Islet precursor cell (in vitro differentiated cells): ENCODE measurements at regions not wholly inside any gene's neighbourhood (a gene's known extent, or its start where the extent isn't known, plus 50 kb on each side); places are given as distances from the start of the nearest gene placed in this dataset.

Experiments
- DNase-seq: peaks from one replicate; pipeline ENCODE4 v3.0.0-alpha.2; 2018

GRCh38 chr13:77480066-77480465 lies 55.4 kb upstream of the SCEL start:
- no peak for DNase-seq

GRCh38 chr13:77479326-77479725 lies 56.2 kb upstream of the SCEL start:
- no peak for DNase-seq

- no peak for DNase-seq
These were observed 58.1 kb upstream of the SCEL start for GRCh38 chr13:77477299-77477848.

- no peak for DNase-seq
These were observed 59.0 kb upstream of the SCEL start for GRCh38 chr13:77476456-77476855.

- no peak for DNase-seq
These were observed 60.0 kb upstream of the SCEL start for GRCh38 chr13:77475345-77476084.

- no peak for DNase-seq
These were observed 64.5 kb upstream of the SCEL start for GRCh38 chr13:77470986-77471385.

GRCh38 chr13:77466753-77467422 lies 68.6 kb upstream of the SCEL start:
- no peak for DNase-seq

GRCh38 chr13:77465603-77466195 lies 69.8 kb upstream of the SCEL start:
- DNase-seq: no peak

GRCh38 chr13:77460195-77460594 lies 75.3 kb upstream of the SCEL start:
- no peak for DNase-seq

GRCh38 chr13:77459592-77459991 lies 75.9 kb upstream of the SCEL start:
- no peak for DNase-seq

GRCh38 chr13:77458736-77459135 lies 76.8 kb upstream of the SCEL start:
- no peak for DNase-seq

GRCh38 chr13:77457966-77458365 lies 77.5 kb upstream of the SCEL start:
- DNase-seq: no peak

GRCh38 chr13:77456271-77456670 lies 79.2 kb upstream of the SCEL start:
- no peak for DNase-seq

GRCh38 chr13:77449265-77449664 lies 86.2 kb upstream of the SCEL start:
- DNase-seq: no peak

GRCh38 chr13:77448689-77449088 lies 86.8 kb upstream of the SCEL start:
- no peak for DNase-seq

- DNase-seq: no peak
These were observed 92.0 kb upstream of the SCEL start for GRCh38 chr13:77443511-77443910.

GRCh38 chr13:77437267-77437666 lies 98.2 kb upstream of the SCEL start:
- no peak for DNase-seq

GRCh38 chr13:77434289-77434688 lies 101.2 kb upstream of the SCEL start:
- DNase-seq: no peak

GRCh38 chr13:77431449-77431848 lies 104.1 kb upstream of the SCEL start:
- no peak for DNase-seq

GRCh38 chr13:77430377-77430951 lies 103.6 kb upstream of the MYCBP2 start:
- DNase-seq: no peak

- no peak for DNase-seq
These were observed 102.6 kb upstream of the MYCBP2 start for GRCh38 chr13:77429320-77430142.

GRCh38 chr13:77425705-77426104 lies 98.8 kb upstream of the MYCBP2 start:
- DNase-seq: no peak

GRCh38 chr13:77423296-77423695 lies 96.4 kb upstream of the MYCBP2 start:
- DNase-seq: no peak
